GM23338 (cell line): ENCODE measurements at regions not wholly inside any gene's neighbourhood (a gene's known extent, or its start where the extent isn't known, plus 50 kb on each side); places are given as distances from the start of the nearest gene placed in this dataset.

Experiments
- ATAC-seq: fragments of 200-7000 bp; cut with Tn5 transposase; 3 replicates; pipeline ENCODE4 v1.9.1; 2020
- DNase-seq: peaks from one replicate; pipeline ENCODE4 v3.0.0-alpha.2; 2015; ENCODE audit warnings: low spot score
- H2AFZ ChIP-seq: fragments of 200-600 bp; sonication (generic); 2 replicates; pipeline ENCODE4 v1.8.0; 2016; ENCODE audit warnings: antibody characterized with exemption, mild to moderate bottlenecking, moderate library complexity
- H3F3A ChIP-seq: fragments of 200-600 bp; sonication (generic); replicated peaks from 2 replicates; pipeline ENCODE4 v1.8.0; 2017; ENCODE audit warnings: antibody characterized with exemption, mixed run types, low read depth
- H3K27ac ChIP-seq: fragments of 200-600 bp; sonication (generic); 2 replicates; pipeline ENCODE4 v1.6.1; 2016; ENCODE audit warnings: low read depth
- H3K27me3 ChIP-seq: fragments of 200-600 bp; sonication (generic); 2 replicates; pipeline ENCODE4 v1.8.0; 2016; ENCODE audit warnings: mild to moderate bottlenecking, mixed run types, moderate library complexity; ENCODE audit not compliant: insufficient read depth
- H3K36me3 ChIP-seq: fragments of 200-600 bp; sonication (generic); 2 replicates; pipeline ENCODE4 v1.8.0; 2016; ENCODE audit warnings: mild to moderate bottlenecking; ENCODE audit not compliant: insufficient read depth
- H3K4me1 ChIP-seq: fragments of 200-600 bp; sonication (generic); 2 replicates; pipeline ENCODE4 v1.8.0; 2016; ENCODE audit warnings: mild to moderate bottlenecking, moderate library complexity; ENCODE audit not compliant: insufficient read depth
- H3K4me2 ChIP-seq: fragments of 200-600 bp; sonication (generic); 2 replicates; pipeline ENCODE4 v1.7.1; 2017; ENCODE audit warnings: mixed run types
- H3K4me3 ChIP-seq: fragments of 200-600 bp; sonication (generic); 2 replicates; pipeline ENCODE4 v1.6.1; 2016; ENCODE audit warnings: mixed run types
- H3K79me2 ChIP-seq: fragments of 200-600 bp; sonication (generic); replicated peaks from 2 replicates; pipeline ENCODE4 v1.8.0; 2017; ENCODE audit warnings: mild to moderate bottlenecking; ENCODE audit not compliant: insufficient read depth
- H3K9me2 ChIP-seq: fragments of 200-600 bp; sonication (generic); 2 replicates; pipeline ENCODE4 v1.8.0; 2017; ENCODE audit not compliant: insufficient read depth
- H4K20me1 ChIP-seq: fragments of 200-600 bp; sonication (generic); replicated peaks from 2 replicates; pipeline ENCODE4 v1.8.0; 2017; ENCODE audit warnings: mild to moderate bottlenecking; ENCODE audit not compliant: insufficient read depth
- H3K27ac Mint-ChIP-seq: 2 replicates; pipeline ENCODE4 v1.8.0; 2020; ENCODE audit warnings: inconsistent platforms, mild to moderate bottlenecking, moderate library complexity, mixed read lengths
- H3K27me3 Mint-ChIP-seq: 3 replicates; pipeline ENCODE4 v1.8.0; 2022; ENCODE audit warnings: low read depth, mild to moderate bottlenecking, moderate library complexity, mixed read lengths, inconsistent platforms; ENCODE audit not compliant: insufficient read depth, poor library complexity
- H3K36me3 Mint-ChIP-seq: 3 replicates; pipeline ENCODE4 v1.8.0; 2021; ENCODE audit warnings: low read depth, mild to moderate bottlenecking, inconsistent platforms, moderate library complexity, mixed read lengths
- H3K4me1 Mint-ChIP-seq: 3 replicates; pipeline ENCODE4 v1.8.0; 2020; ENCODE audit warnings: mild to moderate bottlenecking, inconsistent platforms, mixed read lengths
- H3K4me3 Mint-ChIP-seq: 3 replicates; pipeline ENCODE4 v1.8.0; 2021; ENCODE audit warnings: moderate library complexity, mild to moderate bottlenecking, inconsistent platforms, mixed read lengths
- H3K9me3 Mint-ChIP-seq: 3 replicates; pipeline ENCODE4 v1.8.0; 2020; ENCODE audit warnings: moderate library complexity, mild to moderate bottlenecking, inconsistent platforms, mixed read lengths
- CREB1 ChIP-seq: fragments of 250-450 bp; sonication (Bioruptor Pico); IDR thresholded peaks from 2 replicates; pipeline ENCODE4 v1.5.0; 2020; ENCODE audit warnings: low read depth, mild to moderate bottlenecking, moderate library complexity
- CTCF ChIP-seq, 2 experiments: fragments of 200-600 bp in 1 of 2; sonication (generic) in 1 of 2; conservative IDR thresholded peaks; 2 replicates each; pipeline versions ENCODE4 v1.5.1 to v1.6.1; 2016 to 2017; ENCODE audit warnings: antibody characterized with exemption in 2 of 2, low read depth in 2 of 2, mild to moderate bottlenecking in 2 of 2, moderate library complexity in 1 of 2
- ETS1 ChIP-seq: IDR thresholded peaks from 2 replicates; pipeline ENCODE4 v1.6.1; 2016; ENCODE audit warnings: antibody characterized with exemption
- EZH2 ChIP-seq: fragments of 200-600 bp; sonication (generic); IDR thresholded peaks from one replicate; pipeline ENCODE4 v1.8.0; 2017; ENCODE audit warnings: antibody characterized with exemption, mild to moderate bottlenecking, low read depth; ENCODE audit not compliant: unreplicated experiment
- EZH2phosphoT487 ChIP-seq: fragments of 200-600 bp; sonication (generic); IDR thresholded peaks from one replicate; pipeline ENCODE4 v1.8.1; 2018; ENCODE audit warnings: antibody characterized with exemption; ENCODE audit not compliant: unreplicated experiment
- JUNB ChIP-seq: IDR thresholded peaks from one replicate; pipeline ENCODE4 v1.6.1; 2016; ENCODE audit warnings: antibody characterized with exemption; ENCODE audit not compliant: unreplicated experiment
- NANOG ChIP-seq: IDR thresholded peaks from 2 replicates; pipeline ENCODE4 v1.6.1; 2016; ENCODE audit warnings: antibody characterized with exemption, borderline replicate concordance
- POLR2AphosphoS5 ChIP-seq: IDR thresholded peaks from 2 replicates; pipeline ENCODE4 v1.6.1; 2016; ENCODE audit warnings: antibody characterized with exemption, low read depth
- STAT1 ChIP-seq: IDR thresholded peaks from one replicate; pipeline ENCODE4 v1.6.1; 2016; ENCODE audit warnings: antibody characterized with exemption; ENCODE audit not compliant: unreplicated experiment
- ZNF114 ChIP-seq: fragments of 250-450 bp; sonication (Bioruptor Pico); IDR thresholded peaks from 2 replicates; pipeline ENCODE4 v1.5.0; 2020; ENCODE audit warnings: mild to moderate bottlenecking, moderate library complexity
- ZNF331 ChIP-seq: fragments of 250-450 bp; sonication (Bioruptor Pico); IDR thresholded peaks from 2 replicates; pipeline ENCODE4 v1.5.0; 2020; ENCODE audit warnings: low read depth, mild to moderate bottlenecking, moderate library complexity
- TF ChIP-seq, protein P1 (sequence below): fragments of 250-450 bp; sonication (Bioruptor Pico); IDR thresholded peaks from 2 replicates; pipeline ENCODE4 v1.5.0; 2020; ENCODE audit warnings: mild to moderate bottlenecking, moderate library complexity
- TF ChIP-seq, protein P2 (sequence below): IDR thresholded peaks from one replicate; pipeline ENCODE4 v1.6.1; 2018; ENCODE audit warnings: antibody characterized with exemption; ENCODE audit not compliant: unreplicated experiment

DNA sequence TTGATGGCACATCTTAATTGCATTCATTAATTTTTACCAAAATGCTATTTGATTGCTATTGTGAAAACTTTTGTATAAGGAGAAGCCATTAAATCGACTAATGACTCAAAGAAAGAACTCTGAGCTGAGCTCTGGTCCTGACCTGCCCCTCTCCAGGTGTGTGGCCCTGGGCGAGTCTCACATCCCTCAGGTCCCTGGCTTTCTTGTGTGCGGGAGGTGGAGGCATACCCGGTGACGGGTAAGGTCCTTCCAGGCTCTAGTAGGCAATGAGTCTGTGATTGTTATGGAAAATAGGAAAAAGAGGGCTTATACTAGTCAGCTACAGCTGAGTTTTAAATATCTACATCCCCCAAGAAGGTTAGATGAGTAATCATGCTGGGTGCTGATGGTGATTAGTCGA, 248.1 kb downstream of the GATA3 start:
- TF ChIP-seq CREB1 (no peak), ZNF331 (no peak), EZH2phosphoT487 (no peak), ETS1 (no peak), JUNB (no peak), NANOG (no peak), EZH2 (no peak), CTCF (conservative IDR thresholded peaks at IDR 0.05; ENCODE audit: low read depth in 2 of 2) (no peak), STAT1 (no peak), ZNF114 (CRISPR knock-in tag) (no peak), POLR2AphosphoS5 (no peak)
- TF ChIP-seq, protein P1, sequence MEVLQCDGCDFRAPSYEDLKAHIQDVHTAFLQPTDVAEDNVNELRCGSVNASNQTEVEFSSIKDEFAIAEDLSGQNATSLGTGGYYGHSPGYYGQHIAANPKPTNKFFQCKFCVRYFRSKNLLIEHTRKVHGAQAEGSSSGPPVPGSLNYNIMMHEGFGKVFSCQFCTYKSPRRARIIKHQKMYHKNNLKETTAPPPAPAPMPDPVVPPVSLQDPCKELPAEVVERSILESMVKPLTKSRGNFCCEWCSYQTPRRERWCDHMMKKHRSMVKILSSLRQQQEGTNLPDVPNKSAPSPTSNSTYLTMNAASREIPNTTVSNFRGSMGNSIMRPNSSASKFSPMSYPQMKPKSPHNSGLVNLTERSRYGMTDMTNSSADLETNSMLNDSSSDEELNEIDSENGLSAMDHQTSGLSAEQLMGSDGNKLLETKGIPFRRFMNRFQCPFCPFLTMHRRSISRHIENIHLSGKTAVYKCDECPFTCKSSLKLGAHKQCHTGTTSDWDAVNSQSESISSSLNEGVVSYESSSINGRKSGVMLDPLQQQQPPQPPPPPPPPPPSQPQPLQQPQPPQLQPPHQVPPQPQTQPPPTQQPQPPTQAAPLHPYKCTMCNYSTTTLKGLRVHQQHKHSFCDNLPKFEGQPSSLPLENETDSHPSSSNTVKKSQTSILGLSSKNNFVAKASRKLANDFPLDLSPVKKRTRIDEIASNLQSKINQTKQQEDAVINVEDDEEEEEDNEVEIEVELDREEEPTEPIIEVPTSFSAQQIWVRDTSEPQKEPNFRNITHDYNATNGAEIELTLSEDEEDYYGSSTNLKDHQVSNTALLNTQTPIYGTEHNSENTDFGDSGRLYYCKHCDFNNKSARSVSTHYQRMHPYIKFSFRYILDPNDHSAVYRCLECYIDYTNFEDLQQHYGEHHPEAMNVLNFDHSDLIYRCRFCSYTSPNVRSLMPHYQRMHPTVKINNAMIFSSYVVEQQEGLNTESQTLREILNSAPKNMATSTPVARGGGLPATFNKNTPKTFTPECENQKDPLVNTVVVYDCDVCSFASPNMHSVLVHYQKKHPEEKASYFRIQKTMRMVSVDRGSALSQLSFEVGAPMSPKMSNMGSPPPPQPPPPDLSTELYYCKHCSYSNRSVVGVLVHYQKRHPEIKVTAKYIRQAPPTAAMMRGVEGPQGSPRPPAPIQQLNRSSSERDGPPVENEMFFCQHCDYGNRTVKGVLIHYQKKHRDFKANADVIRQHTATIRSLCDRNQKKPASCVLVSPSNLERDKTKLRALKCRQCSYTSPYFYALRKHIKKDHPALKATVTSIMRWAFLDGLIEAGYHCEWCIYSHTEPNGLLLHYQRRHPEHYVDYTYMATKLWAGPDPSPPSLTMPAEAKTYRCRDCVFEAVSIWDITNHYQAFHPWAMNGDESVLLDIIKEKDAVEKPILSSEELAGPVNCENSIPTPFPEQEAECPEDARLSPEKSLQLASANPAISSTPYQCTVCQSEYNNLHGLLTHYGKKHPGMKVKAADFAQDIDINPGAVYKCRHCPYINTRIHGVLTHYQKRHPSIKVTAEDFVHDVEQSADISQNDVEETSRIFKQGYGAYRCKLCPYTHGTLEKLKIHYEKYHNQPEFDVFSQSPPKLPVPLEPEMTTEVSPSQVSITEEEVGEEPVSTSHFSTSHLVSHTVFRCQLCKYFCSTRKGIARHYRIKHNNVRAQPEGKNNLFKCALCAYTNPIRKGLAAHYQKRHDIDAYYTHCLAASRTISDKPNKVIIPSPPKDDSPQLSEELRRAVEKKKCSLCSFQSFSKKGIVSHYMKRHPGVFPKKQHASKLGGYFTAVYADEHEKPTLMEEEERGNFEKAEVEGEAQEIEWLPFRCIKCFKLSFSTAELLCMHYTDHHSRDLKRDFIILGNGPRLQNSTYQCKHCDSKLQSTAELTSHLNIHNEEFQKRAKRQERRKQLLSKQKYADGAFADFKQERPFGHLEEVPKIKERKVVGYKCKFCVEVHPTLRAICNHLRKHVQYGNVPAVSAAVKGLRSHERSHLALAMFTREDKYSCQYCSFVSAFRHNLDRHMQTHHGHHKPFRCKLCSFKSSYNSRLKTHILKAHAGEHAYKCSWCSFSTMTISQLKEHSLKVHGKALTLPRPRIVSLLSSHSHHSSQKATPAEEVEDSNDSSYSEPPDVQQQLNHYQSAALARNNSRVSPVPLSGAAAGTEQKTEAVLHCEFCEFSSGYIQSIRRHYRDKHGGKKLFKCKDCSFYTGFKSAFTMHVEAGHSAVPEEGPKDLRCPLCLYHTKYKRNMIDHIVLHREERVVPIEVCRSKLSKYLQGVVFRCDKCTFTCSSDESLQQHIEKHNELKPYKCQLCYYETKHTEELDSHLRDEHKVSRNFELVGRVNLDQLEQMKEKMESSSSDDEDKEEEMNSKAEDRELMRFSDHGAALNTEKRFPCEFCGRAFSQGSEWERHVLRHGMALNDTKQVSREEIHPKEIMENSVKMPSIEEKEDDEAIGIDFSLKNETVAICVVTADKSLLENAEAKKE (CRISPR knock-in tag): no peak
- TF ChIP-seq, protein P2, sequence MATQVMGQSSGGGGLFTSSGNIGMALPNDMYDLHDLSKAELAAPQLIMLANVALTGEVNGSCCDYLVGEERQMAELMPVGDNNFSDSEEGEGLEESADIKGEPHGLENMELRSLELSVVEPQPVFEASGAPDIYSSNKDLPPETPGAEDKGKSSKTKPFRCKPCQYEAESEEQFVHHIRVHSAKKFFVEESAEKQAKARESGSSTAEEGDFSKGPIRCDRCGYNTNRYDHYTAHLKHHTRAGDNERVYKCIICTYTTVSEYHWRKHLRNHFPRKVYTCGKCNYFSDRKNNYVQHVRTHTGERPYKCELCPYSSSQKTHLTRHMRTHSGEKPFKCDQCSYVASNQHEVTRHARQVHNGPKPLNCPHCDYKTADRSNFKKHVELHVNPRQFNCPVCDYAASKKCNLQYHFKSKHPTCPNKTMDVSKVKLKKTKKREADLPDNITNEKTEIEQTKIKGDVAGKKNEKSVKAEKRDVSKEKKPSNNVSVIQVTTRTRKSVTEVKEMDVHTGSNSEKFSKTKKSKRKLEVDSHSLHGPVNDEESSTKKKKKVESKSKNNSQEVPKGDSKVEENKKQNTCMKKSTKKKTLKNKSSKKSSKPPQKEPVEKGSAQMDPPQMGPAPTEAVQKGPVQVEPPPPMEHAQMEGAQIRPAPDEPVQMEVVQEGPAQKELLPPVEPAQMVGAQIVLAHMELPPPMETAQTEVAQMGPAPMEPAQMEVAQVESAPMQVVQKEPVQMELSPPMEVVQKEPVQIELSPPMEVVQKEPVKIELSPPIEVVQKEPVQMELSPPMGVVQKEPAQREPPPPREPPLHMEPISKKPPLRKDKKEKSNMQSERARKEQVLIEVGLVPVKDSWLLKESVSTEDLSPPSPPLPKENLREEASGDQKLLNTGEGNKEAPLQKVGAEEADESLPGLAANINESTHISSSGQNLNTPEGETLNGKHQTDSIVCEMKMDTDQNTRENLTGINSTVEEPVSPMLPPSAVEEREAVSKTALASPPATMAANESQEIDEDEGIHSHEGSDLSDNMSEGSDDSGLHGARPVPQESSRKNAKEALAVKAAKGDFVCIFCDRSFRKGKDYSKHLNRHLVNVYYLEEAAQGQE: no peak
- H3K4me1 ChIP-seq: peaks cover 9% of the 10 kb centered on the region
- no peaks in the 10 kb centered on the region for H3K27me3 ChIP-seq
- DNase-seq (no peak), ATAC-seq (peak; percentile 46; the same call in 2 of the 3 replicates)
- Mint-ChIP-seq H3K36me3 (no peaks in the 10 kb centered on the region), H3K4me3 (no peak overlapping the region), H3K9me3 (no peaks in the 10 kb centered on the region), H3K27ac (no peak overlapping the region), H3K4me1 (peaks cover 35% of the 10 kb centered on the region), H3K27me3 (no peaks in the 10 kb centered on the region)
- H3K9me2 ChIP-seq: 0 out of 2 replicates have a peak, but pooled peaks cover 3% of the 10 kb centered on the region
- H3K4me3 ChIP-seq: no peak overlapping the region
- no peaks in the 10 kb centered on the region for H3K79me2 ChIP-seq
- H3F3A ChIP-seq: no peaks in the 10 kb centered on the region
- H2AFZ ChIP-seq: no peak overlapping the region
- H3K27ac ChIP-seq: no peak overlapping the region
- H4K20me1 ChIP-seq: no peaks in the 10 kb centered on the region
- H3K4me2 ChIP-seq: no peak overlapping the region
- H3K36me3 ChIP-seq: no peaks in the 10 kb centered on the region
